ENCODE measurements at regions not wholly inside any gene's neighbourhood (a gene's known extent, or its start where the extent isn't known, plus 50 kb on each side); places are given as distances from the start of the nearest gene placed in this dataset.
A peak's percentile ranks its signal among the peaks of the same experiment; 100 is the strongest.

- Histone ChIP-seq H3K36me3 (ENCODE audit: low read depth) (no peaks in the 10 kb centered on the region), H3K4me1 (ENCODE audit: insufficient read depth) (peaks cover 45% of the 10 kb centered on the region), H3K9me3 (ENCODE audit: low read depth) (no peaks in the 10 kb centered on the region), H3K79me2 (ENCODE audit: insufficient read depth) (no peaks in the 10 kb centered on the region), H3K27me3 (replicated peaks; ENCODE audit: insufficient read depth) (no peaks in the 10 kb centered on the region), H3K4me2 (ENCODE audit: unreplicated experiment) (peak overlapping the region; percentile 4), H3K4me3 (no peak overlapping the region), H3K9ac (no peak overlapping the region), H2AFZ (0 out of 2 replicates have a peak overlapping the region, but pooled peaks have one; percentile 10), H3K9me2 (ENCODE audit: insufficient read depth) (no peaks in the 10 kb centered on the region), H3K27ac (no peak overlapping the region), H4K20me1 (ENCODE audit: insufficient read depth) (no peaks in the 10 kb centered on the region), H3F3A (ENCODE audit: insufficient read depth) (peaks cover 35% of the 10 kb centered on the region)
- DNase-seq = peak; percentile 52
- in situ Hi-C loops (cut with MboI) = no loop called here
- no peak for TF ChIP-seq EZH2phosphoT487 (IDR thresholded peaks at IDR 0.05; ENCODE audit: insufficient read depth, low read depth)
- TF ChIP-seq EZH2 (IDR thresholded peaks at IDR 0.05; ENCODE audit: insufficient read depth, poor library complexity, severe bottlenecking) = no peak
- 45 to 47% methylated on average over 14 of the region's 14 CpGs for WGBS, 2 experiments (ENCODE audit: low coverage in 1 of 2, low lambda C conversion rate in 2 of 2, missing lambda C conversion rate in 2 of 2)
Observed at GRCh38 chr5:176155922-176156359, 82.3 kb upstream of the SIMC1 start.

GRCh38 chr5:176157656-176158055, 80.6 kb upstream of the SIMC1 start:
- in situ Hi-C loops (cut with MboI) = no loop called here
- Histone ChIP-seq H3F3A (ENCODE audit: insufficient read depth) (peaks cover 29% of the 10 kb centered on the region), H3K9me2 (ENCODE audit: insufficient read depth) (no peaks in the 10 kb centered on the region), H3K4me1 (ENCODE audit: insufficient read depth) (peaks cover 39% of the 10 kb centered on the region), H2AFZ (no peak overlapping the region), H4K20me1 (ENCODE audit: insufficient read depth) (no peaks in the 10 kb centered on the region), H3K27me3 (replicated peaks; ENCODE audit: insufficient read depth) (no peaks in the 10 kb centered on the region), H3K27ac (no peak overlapping the region), H3K9ac (no peak overlapping the region), H3K9me3 (ENCODE audit: low read depth) (no peaks in the 10 kb centered on the region), H3K4me3 (peak overlapping the region; percentile 20; the same call in 1 of the 2 replicates), H3K36me3 (ENCODE audit: low read depth) (no peaks in the 10 kb centered on the region), H3K79me2 (ENCODE audit: insufficient read depth) (no peaks in the 10 kb centered on the region), H3K4me2 (ENCODE audit: unreplicated experiment) (peak overlapping the region; percentile 47)
- DNase-seq = peak; percentile 86
- WGBS, 2 experiments (ENCODE audit: low coverage in 1 of 2, low lambda C conversion rate in 2 of 2, missing lambda C conversion rate in 2 of 2) = 2 to 3% methylated on average over 3 of the region's 3 CpGs
- TF ChIP-seq EZH2phosphoT487 (IDR thresholded peaks at IDR 0.05; ENCODE audit: insufficient read depth, low read depth) = no peak

GRCh38 chr5:176161431-176161830, 76.8 kb upstream of the SIMC1 start:
- no peaks in the 10 kb centered on the region for H3K79me2 ChIP-seq (ENCODE audit: insufficient read depth)
- H3F3A ChIP-seq (ENCODE audit: insufficient read depth) = peaks cover 19% of the 10 kb centered on the region
- H3K36me3 ChIP-seq (ENCODE audit: low read depth) = no peaks in the 10 kb centered on the region
- peaks cover 19% of the 10 kb centered on the region for H3K4me1 ChIP-seq (ENCODE audit: insufficient read depth)
- no peak for TF ChIP-seq EZH2phosphoT487 (IDR thresholded peaks at IDR 0.05; ENCODE audit: insufficient read depth, low read depth)
- no peak for TF ChIP-seq EZH2 (IDR thresholded peaks at IDR 0.05; ENCODE audit: insufficient read depth, poor library complexity, severe bottlenecking)
- no peak overlapping the region for H3K27ac ChIP-seq
- DNase-seq = no peak
- H3K4me3 ChIP-seq = no peak overlapping the region
- H3K9me3 ChIP-seq (ENCODE audit: low read depth) = no peaks in the 10 kb centered on the region
- no peak overlapping the region for H3K9ac ChIP-seq
- WGBS, 2 experiments (ENCODE audit: low coverage in 1 of 2, low lambda C conversion rate in 2 of 2, missing lambda C conversion rate in 2 of 2) = 38 to 42% methylated on average over 3 of the region's 3 CpGs
- no peaks in the 10 kb centered on the region for H3K9me2 ChIP-seq (ENCODE audit: insufficient read depth)
- H3K4me2 ChIP-seq (ENCODE audit: unreplicated experiment) = no peak overlapping the region
- H3K27me3 ChIP-seq (replicated peaks; ENCODE audit: insufficient read depth) = peaks cover 13% of the 10 kb centered on the region; the same call in 1 of the 2 replicates
- in situ Hi-C loops (cut with MboI) = no loop called here
- H4K20me1 ChIP-seq (ENCODE audit: insufficient read depth) = no peaks in the 10 kb centered on the region
- H2AFZ ChIP-seq = no peak overlapping the region

- Histone ChIP-seq H3K4me3 (no peak overlapping the region), H3K27me3 (replicated peaks; ENCODE audit: insufficient read depth) (peaks cover 13% of the 10 kb centered on the region; the same call in 1 of the 2 replicates), H3K9me2 (ENCODE audit: insufficient read depth) (no peaks in the 10 kb centered on the region), H3K4me2 (ENCODE audit: unreplicated experiment) (no peak overlapping the region), H3K9ac (no peak overlapping the region), H3F3A (ENCODE audit: insufficient read depth) (peaks cover 11% of the 10 kb centered on the region), H3K27ac (no peak overlapping the region), H3K36me3 (ENCODE audit: low read depth) (no peaks in the 10 kb centered on the region), H3K79me2 (ENCODE audit: insufficient read depth) (no peaks in the 10 kb centered on the region), H3K9me3 (ENCODE audit: low read depth) (no peaks in the 10 kb centered on the region), H4K20me1 (ENCODE audit: insufficient read depth) (no peaks in the 10 kb centered on the region), H3K4me1 (ENCODE audit: insufficient read depth) (peaks cover 13% of the 10 kb centered on the region), H2AFZ (no peak overlapping the region)
- no peak for TF ChIP-seq EZH2 (IDR thresholded peaks at IDR 0.05; ENCODE audit: insufficient read depth, poor library complexity, severe bottlenecking)
- no peak for TF ChIP-seq EZH2phosphoT487 (IDR thresholded peaks at IDR 0.05; ENCODE audit: insufficient read depth, low read depth)
- in situ Hi-C loops (cut with MboI) = no loop called here
- 47 to 54% methylated on average over 3 of the region's 3 CpGs for WGBS, 2 experiments (ENCODE audit: low coverage in 1 of 2, low lambda C conversion rate in 2 of 2, missing lambda C conversion rate in 2 of 2)
- DNase-seq = no peak
Observed at GRCh38 chr5:176162198-176162597, 76.0 kb upstream of the SIMC1 start.

GRCh38 chr5:176162888-176163287, 75.3 kb upstream of the SIMC1 start:
- Histone ChIP-seq H3K4me1 (ENCODE audit: insufficient read depth) (peaks cover 8% of the 10 kb centered on the region; the same call in 1 of the 2 replicates), H3K9ac (no peak overlapping the region), H3K9me2 (ENCODE audit: insufficient read depth) (no peaks in the 10 kb centered on the region), H3K4me2 (ENCODE audit: unreplicated experiment) (no peak overlapping the region), H3F3A (ENCODE audit: insufficient read depth) (peaks cover 7% of the 10 kb centered on the region; the same call in 1 of the 2 replicates), H3K27me3 (replicated peaks; ENCODE audit: insufficient read depth) (peaks cover 13% of the 10 kb centered on the region; the same call in 1 of the 2 replicates), H3K79me2 (ENCODE audit: insufficient read depth) (no peaks in the 10 kb centered on the region), H2AFZ (no peak overlapping the region), H4K20me1 (ENCODE audit: insufficient read depth) (no peaks in the 10 kb centered on the region), H3K36me3 (ENCODE audit: low read depth) (no peaks in the 10 kb centered on the region), H3K4me3 (no peak overlapping the region), H3K27ac (no peak overlapping the region), H3K9me3 (ENCODE audit: low read depth) (no peaks in the 10 kb centered on the region)
- 16 to 17% methylated on average over 4 of the region's 4 CpGs for WGBS, 2 experiments (ENCODE audit: low coverage in 1 of 2, low lambda C conversion rate in 2 of 2, missing lambda C conversion rate in 2 of 2)
- no peak for DNase-seq
- TF ChIP-seq EZH2phosphoT487 (IDR thresholded peaks at IDR 0.05; ENCODE audit: insufficient read depth, low read depth) = no peak
- no peak for TF ChIP-seq EZH2 (IDR thresholded peaks at IDR 0.05; ENCODE audit: insufficient read depth, poor library complexity, severe bottlenecking)
- in situ Hi-C loops (cut with MboI) = no loop called here
